Glomerular visceral epithelial cell (primary cell): ENCODE measurements at regions not wholly inside any gene's neighbourhood (a gene's known extent, or its start where the extent isn't known, plus 50 kb on each side); places are given as distances from the start of the nearest gene placed in this dataset.

Experiments
- DNase-seq: peaks from one replicate; pipeline ENCODE4 v3.0.0-alpha.2; 2016; ENCODE audit errors: extremely low spot score

- no peak for DNase-seq
Observed at GRCh38 chr1:72649991-72650390, 367.7 kb upstream of the NEGR1 start.

- DNase-seq = no peak
Observed at GRCh38 chr1:72649211-72649888, 367.0 kb upstream of the NEGR1 start.

GRCh38 chr1:72648465-72648864 lies 366.1 kb upstream of the NEGR1 start:
- DNase-seq = no peak

- no peak for DNase-seq
Observed at GRCh38 chr1:72643142-72643541, 360.8 kb upstream of the NEGR1 start.

- DNase-seq = no peak
Observed at GRCh38 chr1:72637593-72637992, 355.3 kb upstream of the NEGR1 start.

- DNase-seq = no peak
Observed at GRCh38 chr1:72636631-72637030, 354.3 kb upstream of the NEGR1 start.

- no peak for DNase-seq
Observed at GRCh38 chr1:72635719-72636118, 353.4 kb upstream of the NEGR1 start.

- DNase-seq = no peak
Observed at GRCh38 chr1:72634946-72635345, 352.6 kb upstream of the NEGR1 start.

GRCh38 chr1:72631449-72631848 lies 349.1 kb upstream of the NEGR1 start:
- no peak for DNase-seq

- peak; percentile 29 for DNase-seq
Observed at GRCh38 chr1:72623299-72623708, 341.0 kb upstream of the NEGR1 start.

GRCh38 chr1:72620453-72620852 lies 338.1 kb upstream of the NEGR1 start:
- DNase-seq = no peak

- DNase-seq = no peak
Observed at GRCh38 chr1:72606216-72606810, 324.0 kb upstream of the NEGR1 start.

- no peak for DNase-seq
Observed at GRCh38 chr1:72601035-72601674, 318.8 kb upstream of the NEGR1 start.

- no peak for DNase-seq
Observed at GRCh38 chr1:72586023-72586685, 303.8 kb upstream of the NEGR1 start.

GRCh38 chr1:72579629-72580028 lies 297.3 kb upstream of the NEGR1 start:
- no peak for DNase-seq

GRCh38 chr1:72570815-72571214 lies 288.5 kb upstream of the NEGR1 start:
- DNase-seq = no peak

- DNase-seq = no peak
Observed at GRCh38 chr1:72568113-72568512, 285.8 kb upstream of the NEGR1 start.

GRCh38 chr1:72567521-72567920 lies 285.2 kb upstream of the NEGR1 start:
- DNase-seq = no peak

GRCh38 chr1:72564749-72565148 lies 282.4 kb upstream of the NEGR1 start:
- no peak for DNase-seq

GRCh38 chr1:72557446-72558049 lies 275.2 kb upstream of the NEGR1 start:
- peak; percentile 31 for DNase-seq

- DNase-seq = no peak
Observed at GRCh38 chr1:72547412-72547811, 265.1 kb upstream of the NEGR1 start.

GRCh38 chr1:72540674-72541073 lies 258.3 kb upstream of the NEGR1 start:
- DNase-seq = no peak
